ENCODE measurements at regions not wholly inside any gene's neighbourhood (a gene's known extent, or its start where the extent isn't known, plus 50 kb on each side); places are given as distances from the start of the nearest gene placed in this dataset.

GRCh38 chr3:89013536-89013935 lies 93.9 kb upstream of the EPHA3 start:
- Histone ChIP-seq H4K20me1 (ENCODE audit: insufficient read depth, low read length) (no peaks in the 10 kb centered on the region), H3K9me3 (ENCODE audit: control insufficient read depth, insufficient read depth, low read length) (no peaks in the 10 kb centered on the region), H4K5ac (ENCODE audit: low read depth, low read length) (no peak overlapping the region), H3K4ac (ENCODE audit: low read depth, low read length) (no peak overlapping the region), H2BK15ac (ENCODE audit: low read depth, low read length) (no peak overlapping the region), H3K56ac (ENCODE audit: extremely low read depth, insufficient read depth, low read length) (no peak overlapping the region), H2BK20ac (ENCODE audit: low read depth, low read length) (no peak overlapping the region), H3K36me3 (ENCODE audit: control insufficient read depth, insufficient read depth, low read length) (no peaks in the 10 kb centered on the region), H2BK5ac (ENCODE audit: low read depth, low read length, poor library complexity, severe bottlenecking) (no peak overlapping the region), H3K27ac (ENCODE audit: insufficient read depth, low read length) (no peak overlapping the region), H3K23ac (ENCODE audit: low read depth, low read length) (no peak overlapping the region), H3K18ac (ENCODE audit: low read depth, low read length) (no peak overlapping the region), H2BK120ac (ENCODE audit: low read depth, low read length) (no peak overlapping the region), H2AFZ (replicated peaks; ENCODE audit: low read length, poor library complexity) (no peak overlapping the region), H4K91ac (ENCODE audit: insufficient read depth, low read depth, low read length) (no peak overlapping the region), H3K4me2 (ENCODE audit: low read depth, low read length) (no peak overlapping the region), H3K4me1 (ENCODE audit: control insufficient read depth, insufficient read depth, low read length) (no peaks in the 10 kb centered on the region), H3K4me3 (ENCODE audit: insufficient read depth, low read depth, low read length) (no peak overlapping the region), H3K9me1 (ENCODE audit: insufficient read depth, low read length) (no peaks in the 10 kb centered on the region), H4K8ac (ENCODE audit: low read depth in 2 of 2, low read length in 2 of 2) (no peak overlapping the region), H3K14ac (replicated peaks; ENCODE audit: low read depth, low read length) (no peak overlapping the region), H3K9ac (ENCODE audit: low read depth, low read length) (no peak overlapping the region), H2AK5ac (ENCODE audit: low read depth, low read length) (no peak overlapping the region), H2AK9ac (replicated peaks; ENCODE audit: low read depth, low read length, poor library complexity) (no peak overlapping the region), H3K79me1 (ENCODE audit: low read depth in 1 of 2, low read length in 2 of 2) (no peaks in the 10 kb centered on the region), H3K27me3 (ENCODE audit: control insufficient read depth, insufficient read depth, low read length) (no peaks in the 10 kb centered on the region)
- ChIA-PET POLR2A (ENCODE audit: unreplicated experiment) (interaction anchor here (0.6 kb wide), 1 partner anchor 9 kb away, joined by 4 read pairs; no protein-coding TSS in a partner anchor), CTCF (no interaction called here)
- in situ Hi-C loops (cut with MboI; ENCODE audit: low sequenced_read_pairs): no loop called here
- ATAC-seq (ENCODE audit: low read depth) (no peak), DNase-seq (no peak)
- intact Hi-C loops (cut with micrococcal nuclease): no loop called here
- dilution Hi-C loops (cut with HindIII; ENCODE audit: low sequenced_read_pairs, unreplicated experiment): no loop called here
- TF ChIP-seq POLR2A (IDR thresholded peaks at IDR 0.05; ENCODE audit: low read depth, low read length): no peak
- TF ChIP-seq CTCF (conservative IDR thresholded peaks at IDR 0.05; ENCODE audit: low read depth, low read length): no peak
- no peak for TF ChIP-seq CHD1 (IDR thresholded peaks at IDR 0.05; ENCODE audit: low read depth, low read length)
- TF ChIP-seq FOS (IDR thresholded peaks at IDR 0.05; ENCODE audit: low read depth, low read length): no peak
- no peak for TF ChIP-seq ELK1 (IDR thresholded peaks at IDR 0.05; ENCODE audit: borderline replicate concordance, low read depth, low read length)
- no peak for TF ChIP-seq NFE2L2 (IDR thresholded peaks at IDR 0.05; ENCODE audit: low read depth, low read length)
- no peak for TF ChIP-seq RFX5 (IDR thresholded peaks at IDR 0.05; ENCODE audit: low read depth, low read length)
- no peak for TF ChIP-seq MXI1 (IDR thresholded peaks at IDR 0.05; ENCODE audit: borderline replicate concordance, low read depth, low read length)
- no peak for TF ChIP-seq RAD21 (IDR thresholded peaks at IDR 0.05; ENCODE audit: low read length)
- WGBS, 2 experiments (ENCODE audit: extremely low coverage in 2 of 2, insufficient read length in 1 of 2): no CpG with 5 or more reads among the region's 3 CpGs
- BruUV-seq (replicated peaks): no TSS peak

All from IMR-90 (cell line).